GM12878 (cell line): ENCODE measurements at regions not wholly inside any gene's neighbourhood (a gene's known extent, or its start where the extent isn't known, plus 50 kb on each side); places are given as distances from the start of the nearest gene placed in this dataset.

ENCODE experiments used
- ATAC-seq: fragments of 200-7000 bp; cut with Tn5 transposase; 3 replicates; pipeline ENCODE4 v1.9.1; 2020; ENCODE audit warnings: mild to moderate bottlenecking, moderate library complexity
- BruUV-seq: library from RNA; stranded (reverse); fragments of 400-500 nt; replicated peaks from 2 replicates; lab custom pipeline; 2021; lab: Mats Ljungman, UMichigan
- CTCF ChIA-PET: fragments of 300-600 bp; sonication (Branson Sonifier 250); formaldehyde crosslinking; extraction: SDS; loops from one replicate; lab custom pipeline; 2021; ENCODE audit warnings: inconsistent platforms; lab: Yijun Ruan, JAX
- POLR2A ChIA-PET: fragments of 350-600 bp; formaldehyde crosslinking; extraction: SDS; loops from one replicate; lab custom pipeline; 2021; ENCODE audit warnings: inconsistent platforms; lab: Charles Lee
- RAD21 ChIA-PET: fragments of 300-600 bp; sonication (Branson Sonifier 250); formaldehyde crosslinking; loops from one replicate; lab custom pipeline; 2023; ENCODE audit warnings: antibody characterized with exemption; ENCODE audit not compliant: unreplicated experiment; lab: Charles Lee
- SMC1A ChIA-PET: fragments of 300-600 bp; sonication (Branson Sonifier 250); formaldehyde crosslinking; loops from one replicate; lab custom pipeline; 2023; ENCODE audit not compliant: unreplicated experiment, uncharacterized antibody; lab: Charles Lee
- DNase-seq: peaks from one replicate; pipeline ENCODE4 v3.0.0-alpha.2; 2011; ENCODE audit warnings: low read depth, low spot score
- FAIRE-seq: peaks from 3 replicates; lab custom pipeline; 2011; peaks lifted over from hg19 to GRCh38; lab: Jason Lieb, UNC
- H2AFZ ChIP-seq: 2 replicates; pipeline ENCODE4 v1.6.0; 2011; ENCODE audit warnings: low read depth, low read length, control low read depth; ENCODE audit not compliant: control insufficient read depth
- H3K27ac ChIP-seq: 2 replicates; pipeline ENCODE4 v1.5.1; 2011; ENCODE audit warnings: control low read depth; ENCODE audit not compliant: control insufficient read depth, insufficient read depth
- H3K27me3 ChIP-seq, 2 experiments: replicated peaks in 1 of 2; 2 replicates each; pipeline versions ENCODE4 v1.6.0 to v1.6.1; 2011; ENCODE audit warnings: low read length in 1 of 2; ENCODE audit not compliant: control insufficient read depth in 2 of 2, insufficient read depth in 2 of 2
- H3K36me3 ChIP-seq, 2 experiments: 2 replicates each; pipeline ENCODE4 v1.5.1; 2011; ENCODE audit warnings: low read length in 1 of 2; ENCODE audit not compliant: control insufficient read depth in 2 of 2, insufficient read depth in 2 of 2
- H3K4me1 ChIP-seq: 2 replicates; pipeline ENCODE4 v1.6.1; 2011; ENCODE audit warnings: mild to moderate bottlenecking, low read length, moderate library complexity, mixed read lengths; ENCODE audit not compliant: control insufficient read depth, insufficient read depth
- H3K4me2 ChIP-seq: 2 replicates; pipeline ENCODE4 v1.6.0; 2011; ENCODE audit warnings: control low read depth; ENCODE audit not compliant: control insufficient read depth, insufficient read depth
- H3K4me3 ChIP-seq: fragments of 200-600 bp; sonication (generic); 2 replicates; pipeline ENCODE4 v1.5.1; 2016
- H3K79me2 ChIP-seq: 2 replicates; pipeline ENCODE4 v1.6.0; 2011; ENCODE audit warnings: low read length; ENCODE audit not compliant: control insufficient read depth, insufficient read depth
- H3K9ac ChIP-seq: 2 replicates; pipeline ENCODE4 v1.8.0; 2011; ENCODE audit warnings: low read length, control low read depth, mixed read lengths; ENCODE audit not compliant: control insufficient read depth, insufficient read depth
- H3K9me3 ChIP-seq: replicated peaks from 3 replicates; pipeline ENCODE4 v1.5.1; 2011; ENCODE audit warnings: mild to moderate bottlenecking, low read length; ENCODE audit not compliant: control insufficient read depth, insufficient read depth
- H4K20me1 ChIP-seq: 2 replicates; pipeline ENCODE4 v1.6.0; 2011; ENCODE audit not compliant: control insufficient read depth, insufficient read depth
- BACH1 ChIP-seq: fragments of 450-650 bp; IDR thresholded peaks from 2 replicates; pipeline ENCODE4 v1.6.1; 2017; ENCODE audit warnings: mild to moderate bottlenecking, borderline replicate concordance
- CEBPB ChIP-seq, 2 experiments: fragments of 150-350 bp in 1 of 2; IDR thresholded peaks; 2 replicates each; pipeline ENCODE4 v1.6.1; 2012 to 2014; ENCODE audit warnings: low read depth in 2 of 2, low read length in 2 of 2, borderline replicate concordance in 1 of 2, inconsistent platforms in 1 of 2
- CHD2 ChIP-seq: IDR thresholded peaks from 2 replicates; pipeline ENCODE4 v1.6.1; 2011; ENCODE audit warnings: low read depth, low read length, improper control_type of control experiment, borderline replicate concordance
- JUNB ChIP-seq: IDR thresholded peaks from 2 replicates; pipeline ENCODE4 v1.6.1; 2016; ENCODE audit warnings: antibody characterized with exemption, mild to moderate bottlenecking
- KLF5 ChIP-seq: fragments of 450-650 bp; IDR thresholded peaks from 2 replicates; pipeline ENCODE4 v1.6.1; 2014; ENCODE audit warnings: mild to moderate bottlenecking; ENCODE audit not compliant: partially characterized antibody
- MLLT1 ChIP-seq: fragments of 450-650 bp; IDR thresholded peaks from 2 replicates; pipeline ENCODE4 v1.6.1; 2016; ENCODE audit warnings: mild to moderate bottlenecking
- POU2F2 ChIP-seq: IDR thresholded peaks from 3 replicates; pipeline ENCODE4 v1.6.1; 2011; ENCODE audit warnings: low read depth, mild to moderate bottlenecking, low read length, borderline replicate concordance
- SMC3 ChIP-seq: IDR thresholded peaks from 2 replicates; pipeline ENCODE4 v1.6.1; 2011; ENCODE audit warnings: low read length, improper control_type of control experiment, borderline replicate concordance
- STAT1 ChIP-seq: fragments of 450-650 bp; conservative IDR thresholded peaks from 2 replicates; pipeline ENCODE4 v1.6.1; 2014; ENCODE audit warnings: antibody characterized with exemption, mild to moderate bottlenecking
- YY1 ChIP-seq: IDR thresholded peaks from 2 replicates; pipeline ENCODE4 v1.6.1; 2011; ENCODE audit warnings: low read depth, mild to moderate bottlenecking, low read length
- ZNF24 ChIP-seq: fragments of 450-650 bp; IDR thresholded peaks from 2 replicates; pipeline ENCODE4 v1.6.1; 2017; ENCODE audit warnings: antibody characterized with exemption, mild to moderate bottlenecking
- ZSCAN29 ChIP-seq: fragments of 450-650 bp; IDR thresholded peaks from 2 replicates; pipeline ENCODE4 v1.6.1; 2017; ENCODE audit warnings: mild to moderate bottlenecking, moderate library complexity
- WGBS: methylation state at CpG from one replicate; pipeline ENCODE4 v1.1.6; 2016; ENCODE audit warnings: low lambda C conversion rate; ENCODE audit not compliant: insufficient replicate concordance, insufficient coverage; ENCODE audit errors: missing lambda C conversion rate; 5-methylcytosine and 5-hydroxymethylcytosine counted together
- in situ Hi-C: fragments of 300-500 bp; cut with MboI; formaldehyde crosslinking; loops from 9 replicates; pipeline ENCODE4 v1.14.3; 2018; ENCODE audit warnings: mixed read lengths
- intact Hi-C: fragments of 100-400 bp; cut with micrococcal nuclease; formaldehyde crosslinking; loops from one replicate; pipeline ENCODE4 v1.14.2; 2022; ENCODE audit not compliant: unreplicated experiment
- TF ChIP-seq, protein P1 (sequence below), 3 experiments: IDR thresholded peaks in 2 of 3; conservative IDR thresholded peaks in 1 of 3; 2 replicates each; pipeline ENCODE4 v1.5.1; 2011; ENCODE audit warnings: low read depth in 3 of 3, low read length in 3 of 3, mild to moderate bottlenecking in 3 of 3, control low read depth in 2 of 3, moderate library complexity in 2 of 3, inconsistent platforms in 1 of 3, mixed read lengths in 1 of 3; ENCODE audit not compliant: control insufficient read depth in 2 of 3, insufficient read depth in 1 of 3; ENCODE audit errors: extremely low read depth in 1 of 3
- TF ChIP-seq, protein P2 (sequence below): IDR thresholded peaks from 2 replicates; pipeline ENCODE4 v1.6.1; 2011; ENCODE audit warnings: low read depth, mild to moderate bottlenecking, low read length, moderate library complexity, borderline replicate concordance; ENCODE audit errors: extremely low read depth
- TF ChIP-seq, protein P3 (sequence below): fragments of 450-650 bp; IDR thresholded peaks from 2 replicates; pipeline ENCODE4 v1.6.1; 2017; ENCODE audit warnings: mild to moderate bottlenecking, moderate library complexity

GRCh38 chr2:238557936-238558335 is 131.2 kb downstream of the ASB1 start (continued):
- TF ChIP-seq, protein P1, sequence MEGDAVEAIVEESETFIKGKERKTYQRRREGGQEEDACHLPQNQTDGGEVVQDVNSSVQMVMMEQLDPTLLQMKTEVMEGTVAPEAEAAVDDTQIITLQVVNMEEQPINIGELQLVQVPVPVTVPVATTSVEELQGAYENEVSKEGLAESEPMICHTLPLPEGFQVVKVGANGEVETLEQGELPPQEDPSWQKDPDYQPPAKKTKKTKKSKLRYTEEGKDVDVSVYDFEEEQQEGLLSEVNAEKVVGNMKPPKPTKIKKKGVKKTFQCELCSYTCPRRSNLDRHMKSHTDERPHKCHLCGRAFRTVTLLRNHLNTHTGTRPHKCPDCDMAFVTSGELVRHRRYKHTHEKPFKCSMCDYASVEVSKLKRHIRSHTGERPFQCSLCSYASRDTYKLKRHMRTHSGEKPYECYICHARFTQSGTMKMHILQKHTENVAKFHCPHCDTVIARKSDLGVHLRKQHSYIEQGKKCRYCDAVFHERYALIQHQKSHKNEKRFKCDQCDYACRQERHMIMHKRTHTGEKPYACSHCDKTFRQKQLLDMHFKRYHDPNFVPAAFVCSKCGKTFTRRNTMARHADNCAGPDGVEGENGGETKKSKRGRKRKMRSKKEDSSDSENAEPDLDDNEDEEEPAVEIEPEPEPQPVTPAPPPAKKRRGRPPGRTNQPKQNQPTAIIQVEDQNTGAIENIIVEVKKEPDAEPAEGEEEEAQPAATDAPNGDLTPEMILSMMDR (IDR thresholded peaks at IDR 0.05 in 2 of 3, conservative IDR thresholded peaks at IDR 0.05 in 1 of 3; ENCODE audit: control insufficient read depth in 2 of 3, extremely low read depth in 1 of 3, insufficient read depth in 1 of 3, low read depth in 3 of 3, low read length in 3 of 3), result no peak
- TF ChIP-seq BACH1 (no peak), SMC3 (no peak), STAT1 (no peak), JUNB (no peak), YY1 (no peak)
- TF ChIP-seq, protein P2, sequence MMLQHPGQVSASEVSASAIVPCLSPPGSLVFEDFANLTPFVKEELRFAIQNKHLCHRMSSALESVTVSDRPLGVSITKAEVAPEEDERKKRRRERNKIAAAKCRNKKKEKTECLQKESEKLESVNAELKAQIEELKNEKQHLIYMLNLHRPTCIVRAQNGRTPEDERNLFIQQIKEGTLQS, result no peak

DNA sequence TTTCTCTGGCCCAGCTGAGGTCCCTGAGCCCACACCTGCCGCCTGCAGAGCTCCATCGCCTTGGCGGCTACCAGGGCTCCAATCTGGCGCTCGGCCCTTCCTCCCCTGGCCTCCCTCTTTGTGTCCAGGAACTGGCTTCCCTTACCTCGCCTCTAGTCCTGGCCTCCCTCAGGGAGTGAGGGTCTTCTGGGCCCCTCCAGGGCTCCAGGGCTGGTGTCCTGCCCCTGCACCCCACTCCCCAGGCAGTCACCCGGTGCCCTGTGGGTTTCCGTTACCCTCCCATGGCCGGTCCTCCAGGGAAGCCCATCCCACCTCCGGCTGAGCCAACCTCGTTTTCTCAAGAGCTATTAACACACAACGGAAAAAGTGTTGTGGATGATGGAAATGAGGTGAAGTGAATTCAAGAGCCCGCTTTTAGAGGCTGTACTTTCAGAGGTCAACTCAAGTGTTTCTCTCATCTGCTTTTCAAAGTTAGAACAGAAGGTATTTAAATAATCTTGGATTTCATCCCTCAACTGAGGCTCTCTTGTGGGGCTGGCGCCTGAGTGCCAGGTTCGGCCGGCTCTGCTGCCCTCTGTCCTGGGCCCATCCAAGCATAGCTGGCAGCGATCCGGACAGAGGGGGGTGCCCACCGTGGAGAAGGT is 131.9 kb downstream of the ASB1 start:
- 30% methylated on average over 19 of the region's 19 CpGs for WGBS
- FAIRE-seq, result no peak
- no peak overlapping the region for H3K27ac ChIP-seq
- H4K20me1 ChIP-seq, result no peaks in the 10 kb centered on the region
- ChIA-PET RAD21 (no interaction called here), POLR2A (no interaction called here), SMC1A (no interaction called here), CTCF (no interaction called here)
- H3K9me3 ChIP-seq, result no peaks in the 10 kb centered on the region
- no peaks in the 10 kb centered on the region for H3K4me1 ChIP-seq
- H2AFZ ChIP-seq, result no peak overlapping the region
- no TSS peak for BruUV-seq
- no peak overlapping the region for H3K9ac ChIP-seq
- ATAC-seq, result no peak
- no peak overlapping the region for H3K4me2 ChIP-seq
- no peaks in the 10 kb centered on the region; a peak in 1 of 4 replicates for H3K27me3 ChIP-seq
- no peaks in the 10 kb centered on the region for H3K79me2 ChIP-seq
- H3K36me3 ChIP-seq, result no peaks in the 10 kb centered on the region
- in situ Hi-C loops (no loop called here), intact Hi-C loops (no loop called here)
- no peak for DNase-seq
- no peak for TF ChIP-seq MLLT1
- TF ChIP-seq CEBPB (IDR thresholded peaks at IDR 0.05; ENCODE audit: borderline replicate concordance in 1 of 2, low read depth in 2 of 2, low read length in 2 of 2), result no peak
- TF ChIP-seq, protein P3, sequence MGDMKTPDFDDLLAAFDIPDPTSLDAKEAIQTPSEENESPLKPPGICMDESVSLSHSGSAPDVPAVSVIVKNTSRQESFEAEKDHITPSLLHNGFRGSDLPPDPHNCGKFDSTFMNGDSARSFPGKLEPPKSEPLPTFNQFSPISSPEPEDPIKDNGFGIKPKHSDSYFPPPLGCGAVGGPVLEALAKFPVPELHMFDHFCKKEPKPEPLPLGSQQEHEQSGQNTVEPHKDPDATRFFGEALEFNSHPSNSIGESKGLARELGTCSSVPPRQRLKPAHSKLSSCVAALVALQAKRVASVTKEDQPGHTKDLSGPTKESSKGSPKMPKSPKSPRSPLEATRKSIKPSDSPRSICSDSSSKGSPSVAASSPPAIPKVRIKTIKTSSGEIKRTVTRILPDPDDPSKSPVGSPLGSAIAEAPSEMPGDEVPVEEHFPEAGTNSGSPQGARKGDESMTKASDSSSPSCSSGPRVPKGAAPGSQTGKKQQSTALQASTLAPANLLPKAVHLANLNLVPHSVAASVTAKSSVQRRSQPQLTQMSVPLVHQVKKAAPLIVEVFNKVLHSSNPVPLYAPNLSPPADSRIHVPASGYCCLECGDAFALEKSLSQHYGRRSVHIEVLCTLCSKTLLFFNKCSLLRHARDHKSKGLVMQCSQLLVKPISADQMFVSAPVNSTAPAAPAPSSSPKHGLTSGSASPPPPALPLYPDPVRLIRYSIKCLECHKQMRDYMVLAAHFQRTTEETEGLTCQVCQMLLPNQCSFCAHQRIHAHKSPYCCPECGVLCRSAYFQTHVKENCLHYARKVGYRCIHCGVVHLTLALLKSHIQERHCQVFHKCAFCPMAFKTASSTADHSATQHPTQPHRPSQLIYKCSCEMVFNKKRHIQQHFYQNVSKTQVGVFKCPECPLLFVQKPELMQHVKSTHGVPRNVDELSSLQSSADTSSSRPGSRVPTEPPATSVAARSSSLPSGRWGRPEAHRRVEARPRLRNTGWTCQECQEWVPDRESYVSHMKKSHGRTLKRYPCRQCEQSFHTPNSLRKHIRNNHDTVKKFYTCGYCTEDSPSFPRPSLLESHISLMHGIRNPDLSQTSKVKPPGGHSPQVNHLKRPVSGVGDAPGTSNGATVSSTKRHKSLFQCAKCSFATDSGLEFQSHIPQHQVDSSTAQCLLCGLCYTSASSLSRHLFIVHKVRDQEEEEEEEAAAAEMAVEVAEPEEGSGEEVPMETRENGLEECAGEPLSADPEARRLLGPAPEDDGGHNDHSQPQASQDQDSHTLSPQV, result no peak
- TF ChIP-seq BACH1, result no peak
- TF ChIP-seq POU2F2, result no peak
- no peak for TF ChIP-seq KLF5
- no peak for TF ChIP-seq ZNF24
- no peak for TF ChIP-seq ZSCAN29
- no peak for TF ChIP-seq CHD2
- H3K4me3 ChIP-seq, result no peak overlapping the region
